Stimulated activated CD8-positive, alpha-beta memory T cell treated with anti-CD3 and anti-CD28 coated beads, Interleukin-12 subunit alpha, Interleukin-12 subunit beta, amount 100 ng/mL, for 4 hours (primary cell): ENCODE measurements at regions not wholly inside any gene's neighbourhood (a gene's known extent, or its start where the extent isn't known, plus 50 kb on each side); places are given as distances from the start of the nearest gene placed in this dataset.
"Not testable (repeated sequence)": the region's sequence is repeated elsewhere in the genome, so short reads cannot be mapped to it uniquely, and the experiment has no call there.

Experiments used
- DNase-seq: peaks from one replicate; pipeline ENCODE4 v3.0.0-alpha.2; 2020; ENCODE audit warnings: low read depth

DNA sequence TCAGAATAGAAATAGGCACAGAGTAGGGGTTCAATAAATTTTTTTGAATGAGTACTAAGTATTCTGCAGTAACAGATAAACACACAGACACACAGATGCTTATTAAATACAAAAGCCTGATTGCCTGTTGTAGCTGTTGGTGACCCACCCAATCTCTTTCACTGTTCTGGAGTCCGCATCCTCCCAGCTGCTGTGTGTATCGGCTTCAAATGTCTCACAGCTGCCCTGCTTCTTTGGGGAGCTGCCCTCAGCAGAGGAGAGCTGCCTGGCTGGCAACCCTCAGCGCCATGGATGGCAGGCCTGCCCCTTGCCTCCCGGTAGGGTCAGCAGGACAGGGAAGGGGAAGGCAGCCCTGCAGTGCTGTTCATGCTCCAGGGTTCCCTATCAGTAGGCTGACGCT is 50.5 kb upstream of the PRNP start:
- no peak for DNase-seq

DNA sequence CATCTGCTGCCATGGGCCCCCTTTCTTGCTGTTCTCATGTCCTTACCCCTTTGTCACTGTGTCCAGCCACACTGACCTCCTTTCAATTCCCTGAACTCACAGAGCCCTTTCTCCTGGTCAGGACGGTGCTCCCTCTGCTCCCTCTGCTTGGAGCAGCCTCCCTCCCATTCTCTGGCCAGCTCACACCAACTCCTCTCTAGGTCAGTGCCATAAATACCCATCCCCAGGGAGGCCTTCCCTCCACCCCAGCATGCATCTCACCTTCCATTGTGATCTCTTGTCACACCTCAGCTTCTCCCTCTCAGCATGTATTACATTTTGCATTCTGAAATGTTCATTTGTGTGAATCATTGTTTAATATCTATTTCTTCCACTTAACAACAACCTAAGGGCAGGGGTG is 50.9 kb upstream of the PRNP start:
- no peak for DNase-seq

- no peak for DNase-seq
Measured at GRCh38 chr20:4633780-4634179, 52.5 kb upstream of the PRNP start.

- DNase-seq, result no peak
Measured at GRCh38 chr20:4633379-4633778, 52.9 kb upstream of the PRNP start.

GRCh38 chr20:4632876-4633275 is 53.4 kb upstream of the PRNP start:
- no peak for DNase-seq

DNA sequence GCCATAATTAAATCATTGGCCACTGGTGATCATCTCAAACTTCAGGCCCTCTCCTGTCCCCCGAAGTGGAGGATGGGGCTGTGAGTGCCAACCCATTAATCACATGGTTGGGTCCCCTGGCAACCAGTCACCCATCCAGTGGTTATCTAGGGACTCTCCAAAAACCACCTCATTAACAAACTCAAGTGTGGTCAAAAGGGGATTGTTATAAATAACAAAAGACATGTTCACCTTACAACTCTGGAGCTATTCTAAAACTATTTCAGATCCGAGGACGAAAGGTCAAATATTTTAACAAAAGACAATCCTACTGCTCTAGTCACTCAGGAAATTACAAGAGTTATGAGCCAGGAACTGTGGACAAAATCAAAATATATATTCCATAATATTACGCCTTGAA is 60.0 kb upstream of the PRNP start:
- DNase-seq, result no peak

DNA sequence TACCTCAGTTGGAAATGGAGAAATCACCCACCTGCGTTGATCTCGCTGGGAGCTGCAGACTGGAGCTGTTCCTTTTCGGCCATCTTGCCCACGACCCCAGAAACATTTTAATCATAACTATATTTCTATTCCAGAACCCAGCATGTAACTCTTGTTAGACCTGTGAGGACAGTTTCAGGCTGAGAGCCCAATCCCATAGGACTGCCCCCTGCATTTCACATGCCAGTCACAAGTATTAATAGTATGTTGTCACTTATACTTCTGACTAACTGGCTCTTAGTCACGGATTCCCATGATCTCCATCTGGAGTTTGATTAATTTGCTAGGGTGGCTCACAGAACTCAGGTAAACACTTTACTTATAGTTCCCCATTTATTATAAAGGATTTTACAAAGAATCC is 60.6 kb upstream of the PRNP start:
- DNase-seq, result no peak

DNA sequence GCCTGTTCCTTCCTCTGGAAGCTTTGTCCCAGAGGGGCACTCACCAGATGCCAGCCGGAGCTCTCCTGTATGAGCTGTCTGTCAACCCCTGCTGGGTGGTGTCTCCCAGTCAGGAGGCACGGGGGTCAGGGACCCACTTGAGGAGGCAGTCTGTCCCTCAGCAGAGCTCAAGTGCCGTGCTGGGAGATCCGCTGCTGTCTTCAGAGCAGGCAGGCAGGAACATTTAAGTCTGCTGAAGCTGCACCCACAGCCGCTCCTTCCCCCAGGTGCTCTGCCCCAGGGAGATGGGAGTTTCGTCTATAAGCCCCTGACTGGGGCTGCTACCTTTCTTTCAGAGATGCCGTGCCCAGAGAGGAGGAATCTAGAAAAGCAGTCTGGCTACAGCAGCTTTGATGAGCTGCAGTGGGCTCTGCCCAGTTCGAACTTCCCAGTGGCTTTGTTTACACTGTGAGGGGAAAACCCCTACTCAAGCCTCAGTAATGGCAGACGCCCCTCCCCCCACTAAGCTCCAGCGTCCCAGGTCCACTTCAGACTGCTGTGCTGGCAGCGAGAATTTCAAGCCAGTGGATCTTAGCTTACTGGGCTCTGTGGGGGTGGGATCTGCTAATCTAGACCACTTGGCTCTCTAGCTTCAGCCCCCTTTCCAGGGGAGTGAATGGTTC is 61.5 kb upstream of the PRNP start:
- DNase-seq, result not testable (repeated sequence)

- not testable (repeated sequence) for DNase-seq
Measured at GRCh38 chr20:4619144-4619543, 67.1 kb upstream of the PRNP start.

DNA sequence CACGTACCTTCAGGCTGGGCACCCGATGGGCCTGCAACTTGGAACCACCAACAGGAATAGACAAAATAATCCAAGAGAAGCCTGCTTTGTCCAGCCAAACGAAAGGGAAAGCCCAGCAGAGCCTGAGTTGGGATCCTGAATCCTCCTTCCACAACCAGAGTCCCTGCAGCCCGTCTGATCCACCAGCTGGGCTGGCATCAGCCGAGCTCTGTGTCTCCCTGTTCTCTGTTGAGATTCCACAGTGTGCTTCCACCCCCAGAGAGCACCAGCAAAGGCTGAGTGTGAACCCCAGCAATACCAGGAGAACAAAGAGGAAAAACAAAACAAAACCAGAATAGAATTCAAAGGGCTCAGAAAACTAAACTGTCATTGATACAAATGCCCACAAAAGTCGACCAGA is 68.8 kb upstream of the PRNP start:
- no peak for DNase-seq

GRCh38 chr20:4617019-4617418 is 69.2 kb upstream of the PRNP start:
- DNase-seq, result no peak

DNA sequence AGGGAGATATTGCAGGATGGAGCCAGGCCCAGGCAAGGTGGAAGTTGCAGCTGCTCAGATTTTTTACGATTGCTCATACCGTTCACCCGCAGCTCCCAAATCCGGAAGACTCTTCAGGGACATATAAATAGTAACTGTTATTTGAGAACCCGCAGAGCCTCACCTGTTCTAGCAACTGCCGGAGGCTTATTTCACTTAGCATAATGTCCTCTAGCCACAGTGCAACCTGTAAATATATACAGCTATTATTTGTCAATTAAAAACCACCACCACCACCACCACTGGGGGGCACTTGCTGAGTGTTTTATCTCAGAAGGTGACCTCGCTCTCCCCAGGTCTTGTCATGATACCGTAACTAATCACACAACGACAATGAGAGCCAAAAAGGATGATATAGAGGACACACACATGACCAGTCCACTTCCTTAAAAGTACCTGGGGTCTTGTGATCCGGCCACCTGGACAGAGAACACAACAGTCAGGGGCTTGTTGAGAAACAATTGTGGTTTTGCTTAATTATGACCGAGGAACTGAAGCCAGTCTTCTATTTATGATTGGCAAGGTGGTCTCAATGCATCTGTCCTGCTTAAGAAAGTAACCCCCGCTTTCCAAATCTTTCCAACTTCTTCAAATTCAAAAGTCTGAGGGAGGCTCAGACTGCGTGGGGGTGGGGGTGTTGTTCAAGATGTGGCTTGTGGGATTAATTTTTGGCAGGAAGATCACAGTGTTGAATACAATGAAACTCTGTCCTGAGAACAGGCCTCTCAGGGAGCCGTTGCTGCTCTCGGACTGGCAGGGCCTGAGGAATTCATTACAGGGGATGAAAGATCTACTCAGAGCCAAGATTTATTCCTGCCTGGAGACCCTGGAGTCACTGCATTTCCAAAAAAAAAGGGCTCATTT is 72.3 kb upstream of the PRNP start:
- peak; percentile 41 for DNase-seq

GRCh38 chr20:4613184-4613583 is 73.1 kb upstream of the PRNP start:
- no peak for DNase-seq

- DNase-seq, result no peak
Measured at GRCh38 chr20:4610871-4611270, 75.4 kb upstream of the PRNP start.

DNA sequence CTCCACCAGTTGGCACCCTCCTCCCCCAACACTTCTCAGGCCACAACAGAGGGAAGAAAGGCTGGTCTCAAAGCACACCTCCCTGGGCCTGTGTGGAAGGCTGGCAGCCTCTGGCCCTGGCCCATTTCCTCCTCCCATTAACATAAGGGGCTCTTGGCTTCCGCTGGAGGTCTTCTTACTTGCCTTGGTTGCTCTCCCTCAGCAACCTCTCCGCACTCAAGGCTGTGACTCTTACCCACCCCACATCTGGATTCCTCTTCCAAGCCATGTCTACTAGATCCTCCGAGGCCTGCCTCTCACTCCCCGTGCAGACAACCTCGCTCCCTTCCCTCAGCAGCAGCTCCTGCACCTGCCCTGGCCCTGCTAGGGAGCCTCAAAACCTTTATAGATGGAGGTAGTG is 76.7 kb upstream of the PRNP start:
- DNase-seq, result no peak

GRCh38 chr20:4608861-4609260 is 77.4 kb upstream of the PRNP start:
- no peak for DNase-seq

DNA sequence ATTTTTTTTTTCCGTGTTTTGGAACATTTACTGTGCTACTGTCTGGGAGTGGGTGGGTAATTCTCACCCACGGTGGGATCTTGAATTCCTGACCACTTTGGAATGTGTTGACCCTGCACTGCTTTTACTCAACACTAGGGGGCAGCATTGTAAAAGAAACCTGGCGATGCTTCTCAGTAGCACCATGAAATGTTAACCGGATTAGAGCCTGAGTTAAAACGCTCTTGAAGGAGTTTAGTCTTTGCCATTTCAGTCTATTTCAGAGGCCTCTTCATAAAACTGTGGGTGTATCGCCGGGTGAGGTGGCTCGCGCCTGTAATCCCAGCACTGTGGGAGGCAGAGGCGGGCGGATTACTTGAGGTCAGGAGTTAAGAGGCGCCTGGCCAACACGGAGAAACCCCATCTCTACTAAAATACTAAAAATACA is 79.0 kb upstream of the PRNP start:
- DNase-seq, result no peak

- DNase-seq, result no peak
Measured at GRCh38 chr20:4606051-4606450, 80.2 kb upstream of the PRNP start.

- no peak for DNase-seq
Measured at GRCh38 chr20:4605166-4605565, 81.1 kb upstream of the PRNP start.

GRCh38 chr20:4604580-4604979 is 81.7 kb upstream of the PRNP start:
- no peak for DNase-seq

GRCh38 chr20:4603724-4604123 is 82.5 kb upstream of the PRNP start:
- no peak for DNase-seq

GRCh38 chr20:4602297-4602631 is 84.0 kb upstream of the PRNP start:
- DNase-seq, result no peak

- no peak for DNase-seq
Measured at GRCh38 chr20:4601630-4602296, 84.5 kb upstream of the PRNP start.
